AG04449 (cell line): ENCODE measurements at regions not wholly inside any gene's neighbourhood (a gene's known extent, or its start where the extent isn't known, plus 50 kb on each side); places are given as distances from the start of the nearest gene placed in this dataset.
A peak's percentile ranks its signal among the peaks of the same experiment; 100 is the strongest.
"Not testable (repeated sequence)": the region's sequence is repeated elsewhere in the genome, so short reads cannot be mapped to it uniquely, and the experiment has no call there.

Source experiments
- CTCF ChIA-PET: fragments of 350-600 bp; formaldehyde crosslinking; extraction: SDS; loops from one replicate; lab custom pipeline; 2021; ENCODE audit warnings: antibody characterized with exemption; lab: Yijun Ruan, JAX
- POLR2A ChIA-PET: fragments of 400-600, 350-600 bp; formaldehyde crosslinking; extraction: SDS; loops from one replicate; lab custom pipeline; 2020; ENCODE audit warnings: antibody characterized with exemption, inconsistent platforms; lab: Yijun Ruan, JAX
- DNase-seq: peaks from one replicate; pipeline ENCODE4 v3.0.0-alpha.2; 2010; ENCODE audit warnings: low read depth, low spot score
- H3K4me3 ChIP-seq: 2 replicates; pipeline ENCODE4 v1.5.1; 2011; ENCODE audit warnings: low read depth, mild to moderate bottlenecking, control low read depth, low read length
- TF ChIP-seq, protein P1 (sequence below): IDR thresholded peaks from one replicate; pipeline ENCODE4 v1.5.1; 2011; ENCODE audit warnings: mild to moderate bottlenecking, moderate library complexity, low read length, control low read depth, inconsistent platforms; ENCODE audit not compliant: insufficient read depth; ENCODE audit errors: missing control alignments

DNA sequence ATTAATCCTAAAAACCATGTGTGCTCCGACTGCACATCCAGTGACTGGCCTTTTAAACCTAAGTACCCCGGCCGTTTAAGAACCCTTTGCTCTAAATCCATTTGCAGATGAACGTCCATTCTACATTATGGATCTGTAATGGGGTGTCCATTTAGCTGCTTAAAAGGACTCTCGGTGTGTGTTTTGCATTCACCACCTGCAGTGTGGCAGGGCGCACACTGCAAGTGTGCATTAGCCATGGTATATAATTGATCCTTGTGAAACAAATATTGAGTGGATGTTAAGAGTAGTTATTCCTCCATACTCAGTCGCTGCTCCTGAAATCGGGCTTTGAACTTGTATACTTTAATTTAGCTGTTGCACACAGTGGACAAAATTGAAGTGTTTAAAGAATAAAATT, 190.1 kb upstream of the WWC1 start:
- TF ChIP-seq, protein P1, sequence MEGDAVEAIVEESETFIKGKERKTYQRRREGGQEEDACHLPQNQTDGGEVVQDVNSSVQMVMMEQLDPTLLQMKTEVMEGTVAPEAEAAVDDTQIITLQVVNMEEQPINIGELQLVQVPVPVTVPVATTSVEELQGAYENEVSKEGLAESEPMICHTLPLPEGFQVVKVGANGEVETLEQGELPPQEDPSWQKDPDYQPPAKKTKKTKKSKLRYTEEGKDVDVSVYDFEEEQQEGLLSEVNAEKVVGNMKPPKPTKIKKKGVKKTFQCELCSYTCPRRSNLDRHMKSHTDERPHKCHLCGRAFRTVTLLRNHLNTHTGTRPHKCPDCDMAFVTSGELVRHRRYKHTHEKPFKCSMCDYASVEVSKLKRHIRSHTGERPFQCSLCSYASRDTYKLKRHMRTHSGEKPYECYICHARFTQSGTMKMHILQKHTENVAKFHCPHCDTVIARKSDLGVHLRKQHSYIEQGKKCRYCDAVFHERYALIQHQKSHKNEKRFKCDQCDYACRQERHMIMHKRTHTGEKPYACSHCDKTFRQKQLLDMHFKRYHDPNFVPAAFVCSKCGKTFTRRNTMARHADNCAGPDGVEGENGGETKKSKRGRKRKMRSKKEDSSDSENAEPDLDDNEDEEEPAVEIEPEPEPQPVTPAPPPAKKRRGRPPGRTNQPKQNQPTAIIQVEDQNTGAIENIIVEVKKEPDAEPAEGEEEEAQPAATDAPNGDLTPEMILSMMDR, result no peak
- ChIA-PET CTCF (interaction anchor here (1.0 to 1.3 kb wide), 3 partner anchors 9 to 25 kb away, joined by 3 to 4 read pairs (median 3); no protein-coding TSS in a partner anchor), POLR2A (no interaction called here)
- no peak overlapping the region for H3K4me3 ChIP-seq
- DNase-seq, result no peak

DNA sequence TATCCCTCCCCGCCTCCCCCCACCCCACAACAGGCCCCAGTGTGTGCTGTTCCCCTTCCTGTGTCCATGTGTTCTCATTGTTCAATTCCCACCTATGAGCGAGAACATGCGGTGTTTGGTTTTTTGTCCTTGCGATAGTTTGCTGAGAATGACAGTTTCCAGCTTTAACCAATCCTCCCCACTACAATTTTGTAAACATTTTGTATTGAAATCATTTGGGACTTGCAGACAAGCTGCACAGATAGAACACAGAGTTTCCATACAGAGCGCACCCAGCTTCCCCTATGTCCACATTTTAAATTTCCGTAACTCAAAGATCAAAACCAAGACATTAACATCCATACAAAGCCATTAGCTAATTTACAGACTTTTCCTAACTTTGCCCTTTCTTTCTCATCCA, 188.4 kb upstream of the WWC1 start:
- POLR2A ChIA-PET, result not testable (repeated sequence)

DNA sequence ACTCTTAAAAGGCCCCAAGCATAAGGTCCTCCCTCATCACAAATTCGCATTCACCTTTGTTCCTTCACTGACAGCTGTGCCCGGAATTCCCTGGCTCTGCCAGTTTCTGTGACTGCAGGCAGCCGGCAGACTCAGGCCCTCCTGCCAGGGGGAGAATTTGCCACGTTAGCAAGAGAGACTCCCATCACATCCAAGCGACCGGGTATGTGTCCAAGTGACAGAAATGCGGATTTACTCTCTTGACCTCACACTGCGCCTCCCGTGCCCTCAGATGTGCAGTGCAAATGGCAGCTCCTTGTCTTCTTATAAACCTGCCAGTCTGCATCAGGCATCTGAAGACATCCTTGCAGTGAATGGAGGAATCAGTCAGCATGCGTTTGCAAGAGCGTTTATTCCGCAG, 187.1 kb upstream of the WWC1 start:
- no peak overlapping the region for H3K4me3 ChIP-seq
- ChIA-PET CTCF (interaction anchor here (1.2 kb wide), 1 partner anchor 13 kb away, joined by 3 read pairs; no protein-coding TSS in a partner anchor), POLR2A (no interaction called here)
- TF ChIP-seq, protein P1, result no peak
- DNase-seq, result no peak

More for the DNA sequence above, 188.4 kb upstream of the WWC1 start:
- CTCF ChIA-PET, DNase-seq, H3K4me3 ChIP-seq: not testable (repeated sequence)

- POLR2A ChIA-PET, result no interaction called here
- CTCF ChIA-PET, result interaction anchor here (0.8 to 0.9 kb wide), 2 partner anchors 13 to 115 kb away, joined by 3 read pairs; no protein-coding TSS in a partner anchor
- H3K4me3 ChIP-seq, result no peak overlapping the region
- no peak for DNase-seq
- TF ChIP-seq, protein P1, result peak; percentile 3
Observed at GRCh38 chr5:168104811-168105481, 186.5 kb upstream of the WWC1 start.

DNA sequence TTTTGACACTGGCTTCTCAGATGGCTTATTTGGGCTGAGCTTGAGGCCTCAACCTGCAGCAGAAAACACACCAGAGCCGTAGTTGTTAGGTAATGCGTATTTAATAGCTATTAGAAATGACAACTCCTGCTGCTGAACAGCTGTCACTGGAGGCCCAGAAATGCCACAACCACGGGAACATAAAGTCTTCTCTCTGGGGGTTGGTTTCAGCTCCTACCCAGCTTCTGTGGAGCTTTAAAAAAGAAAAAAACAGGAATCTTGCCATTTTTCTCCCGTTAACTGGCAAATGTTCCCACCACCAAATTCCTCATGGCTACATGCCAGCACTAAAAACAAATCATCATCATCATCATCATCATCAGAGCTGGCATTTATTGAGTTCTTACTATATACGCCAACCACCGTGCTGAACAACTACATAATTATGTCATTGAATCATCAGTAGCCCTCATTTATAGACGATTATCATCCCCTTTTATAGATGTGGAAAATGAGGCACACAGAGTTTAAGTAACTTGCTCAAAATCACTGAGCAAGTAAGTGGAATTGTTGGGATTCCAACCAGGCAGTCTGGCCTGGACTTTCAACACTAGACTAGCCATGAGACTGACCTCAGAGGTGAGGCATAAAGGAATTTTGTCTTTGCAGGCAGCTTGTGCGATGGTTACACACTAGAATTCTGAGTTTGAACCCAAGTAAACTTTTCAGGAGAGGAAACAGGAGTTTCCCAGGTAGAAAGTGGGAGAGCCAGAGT, 185.3 kb upstream of the WWC1 start:
- H3K4me3 ChIP-seq, result no peak overlapping the region
- ChIA-PET POLR2A (interaction anchor here (0.7 to 1.3 kb wide), 2 partner anchors 32 to 359 kb away, joined by 3 to 4 read pairs; no protein-coding TSS in a partner anchor), CTCF (interaction anchor here (0.9 to 1.7 kb wide), 5 partner anchors 10 to 114 kb away, joined by 3 to 4 read pairs (median 3); no protein-coding TSS in a partner anchor)
- TF ChIP-seq, protein P1, result no peak
- peak; percentile 84 for DNase-seq

- CTCF ChIA-PET, result no interaction called here
- TF ChIP-seq, protein P1, result no peak
- POLR2A ChIA-PET, result no interaction called here
- no peak overlapping the region for H3K4me3 ChIP-seq
- DNase-seq, result no peak
Observed at GRCh38 chr5:168109441-168109840, 182.0 kb upstream of the WWC1 start.
